ENCODE measurements at regions not wholly inside any gene's neighbourhood (a gene's known extent, or its start where the extent isn't known, plus 50 kb on each side); places are given as distances from the start of the nearest gene placed in this dataset.
A peak's percentile ranks its signal among the peaks of the same experiment; 100 is the strongest.
"Not testable (repeated sequence)": the region's sequence is repeated elsewhere in the genome, so short reads cannot be mapped to it uniquely, and the experiment has no call there.

DNA sequence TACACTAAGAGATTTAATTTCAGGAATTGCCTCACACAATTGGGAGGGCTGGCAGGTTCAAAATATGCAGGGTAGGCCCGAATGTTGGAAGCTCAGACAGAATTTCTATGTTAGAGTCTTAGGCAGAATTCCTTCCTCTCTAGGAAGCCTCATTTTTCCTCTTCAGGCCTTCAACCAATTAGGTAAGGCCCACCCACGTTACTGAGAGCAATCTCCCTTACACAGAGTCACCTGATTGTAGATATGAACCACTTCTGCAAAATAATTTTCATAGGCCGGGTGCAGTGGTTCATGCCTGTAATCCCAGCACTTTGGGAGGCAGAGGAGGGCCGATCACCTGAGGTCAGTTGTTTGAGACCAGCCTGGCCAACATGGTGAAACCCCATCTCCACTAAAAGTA lies 50.2 kb upstream of the HIVEP1 start:
- no peak for DNase-seq (ENCODE audit: low read depth)

DNA sequence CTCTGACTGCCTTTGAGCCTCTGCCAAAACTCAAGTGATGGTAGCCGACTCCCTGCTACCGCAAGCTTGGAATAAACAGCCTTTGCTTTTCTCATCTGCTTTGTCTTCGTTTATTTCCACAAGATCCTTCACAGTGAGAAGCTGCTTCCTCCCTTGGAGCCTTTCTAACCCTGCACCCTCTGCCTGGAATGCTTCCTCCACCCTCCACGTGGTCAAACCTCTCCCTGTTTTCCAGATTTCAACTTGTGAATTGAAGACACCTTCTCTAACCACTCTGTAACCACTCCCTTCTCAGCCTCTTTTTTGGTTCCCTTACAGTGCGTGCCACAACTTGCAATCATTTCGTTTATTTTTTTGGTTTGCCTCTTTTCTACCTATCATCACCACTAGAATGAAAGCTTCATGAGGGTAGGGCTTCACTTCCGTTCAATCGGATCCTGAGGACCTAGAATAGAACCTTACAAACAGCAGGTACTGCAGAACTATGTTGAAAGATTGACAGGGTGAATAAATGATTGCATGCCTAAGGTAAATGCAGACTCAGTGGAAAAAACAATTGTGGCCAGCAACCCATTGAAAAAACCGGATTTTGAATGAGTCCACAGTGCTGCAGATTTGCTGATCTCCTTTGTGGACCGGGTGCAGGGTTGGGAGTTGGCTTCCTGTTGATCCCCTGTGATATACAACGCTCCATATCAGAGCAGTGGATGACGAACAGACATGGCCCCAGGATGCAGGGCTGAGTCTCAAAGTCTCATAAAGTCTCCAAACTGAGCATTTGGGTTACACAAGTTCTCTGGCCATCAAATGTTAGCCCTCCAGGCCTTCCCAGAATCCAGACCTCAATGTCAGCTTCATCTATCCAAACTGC lies 51.0 kb upstream of the HIVEP1 start:
- DNase-seq (ENCODE audit: low read depth): no peak

DNA sequence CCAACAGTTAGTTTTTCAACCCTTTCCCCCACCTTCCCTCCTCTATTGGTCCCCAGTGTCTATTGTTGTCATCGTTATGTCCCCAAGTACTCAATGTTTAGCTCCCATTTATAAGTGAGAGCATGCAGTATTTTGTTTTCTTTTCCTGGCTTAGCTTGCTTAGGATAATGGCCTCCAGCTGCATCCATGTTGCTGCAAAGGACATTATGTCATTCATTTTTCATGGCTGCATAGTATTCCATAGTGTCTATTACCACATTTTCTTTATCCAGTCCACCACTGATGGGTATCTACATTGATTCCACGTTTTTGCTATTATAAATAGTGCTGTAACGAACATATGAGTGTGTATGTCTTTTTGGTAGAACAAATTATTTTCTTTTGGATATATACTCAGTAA lies 55.3 kb upstream of the HIVEP1 start:
- DNase-seq (ENCODE audit: low read depth): no peak

DNA sequence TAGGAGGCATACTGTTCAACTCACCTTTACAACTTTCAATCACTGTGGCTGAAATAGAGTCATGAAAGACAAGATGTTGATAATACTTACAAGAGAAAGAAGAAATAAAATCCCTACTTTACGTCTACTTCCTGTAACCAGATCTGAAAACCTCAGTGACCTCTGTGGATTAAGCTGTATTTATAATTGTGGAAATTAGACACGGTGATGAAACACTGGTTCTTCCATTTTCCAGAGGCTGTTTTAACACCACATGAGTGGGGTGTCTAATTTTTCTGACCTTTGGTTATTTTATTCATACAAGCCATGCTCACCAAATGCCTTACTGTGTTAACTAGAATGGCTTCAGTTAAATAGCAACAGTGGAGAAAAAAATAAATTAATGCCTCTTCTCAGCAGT lies 58.5 kb upstream of the HIVEP1 start:
- DNase-seq (ENCODE audit: low read depth): peak; percentile 42

DNA sequence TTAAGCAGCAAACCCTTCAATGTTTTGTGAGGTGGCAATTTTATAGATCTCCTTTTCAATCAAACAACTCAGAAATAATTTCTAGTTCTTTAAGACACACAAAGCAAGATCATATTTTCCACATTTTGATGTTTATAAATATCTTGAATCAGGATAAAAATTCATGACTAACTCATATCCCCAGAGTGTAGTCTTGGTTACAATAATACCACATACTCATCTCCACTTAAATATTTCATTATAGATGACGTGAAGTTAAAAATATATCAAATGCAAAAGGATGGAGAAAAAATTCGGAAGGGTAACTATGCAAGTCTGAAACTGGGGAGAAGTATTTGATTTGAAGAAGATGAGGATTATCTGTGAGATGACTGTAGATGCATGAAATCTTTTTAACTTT lies 59.8 kb upstream of the HIVEP1 start:
- no peak for DNase-seq (ENCODE audit: low read depth)

DNA sequence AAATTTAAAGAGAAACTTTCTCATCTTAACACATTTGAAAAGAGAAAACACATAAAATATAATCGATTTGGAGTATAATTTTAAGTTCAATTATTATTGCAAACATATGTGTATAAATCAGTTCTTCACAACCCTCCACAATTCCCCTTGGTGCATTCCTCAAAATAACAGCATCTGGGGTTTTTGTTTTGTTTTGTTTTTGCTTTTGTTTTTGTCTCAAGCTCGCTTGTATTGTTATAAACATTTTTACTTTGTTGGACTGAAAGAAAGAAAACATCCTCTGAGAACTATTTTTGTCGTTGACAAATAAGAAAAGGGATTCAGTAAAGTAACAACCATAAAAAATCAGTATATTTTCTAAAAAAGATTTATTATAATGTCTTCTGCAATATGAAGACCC lies 60.2 kb upstream of the HIVEP1 start:
- DNase-seq (ENCODE audit: low read depth): no peak

DNA sequence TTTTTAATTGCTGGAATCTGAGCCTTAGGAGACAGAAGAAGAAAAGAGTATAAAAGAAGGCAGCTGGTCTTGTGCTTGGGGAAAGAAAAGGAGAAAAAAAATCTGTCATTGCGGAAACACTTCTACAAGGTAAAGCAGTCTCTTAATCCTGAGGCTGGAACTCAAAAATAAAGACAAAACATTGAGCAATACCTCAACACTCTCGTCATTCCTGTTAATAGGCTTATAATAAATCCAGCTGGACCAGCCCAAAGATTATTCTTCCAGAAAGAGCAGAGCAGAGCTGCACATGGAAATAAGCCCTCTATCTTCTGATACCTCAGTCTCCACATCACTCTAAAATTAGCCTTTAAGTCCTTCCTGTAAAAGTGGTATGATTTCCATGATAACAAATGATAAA lies 62.0 kb upstream of the HIVEP1 start:
- no peak for DNase-seq (ENCODE audit: low read depth)

DNA sequence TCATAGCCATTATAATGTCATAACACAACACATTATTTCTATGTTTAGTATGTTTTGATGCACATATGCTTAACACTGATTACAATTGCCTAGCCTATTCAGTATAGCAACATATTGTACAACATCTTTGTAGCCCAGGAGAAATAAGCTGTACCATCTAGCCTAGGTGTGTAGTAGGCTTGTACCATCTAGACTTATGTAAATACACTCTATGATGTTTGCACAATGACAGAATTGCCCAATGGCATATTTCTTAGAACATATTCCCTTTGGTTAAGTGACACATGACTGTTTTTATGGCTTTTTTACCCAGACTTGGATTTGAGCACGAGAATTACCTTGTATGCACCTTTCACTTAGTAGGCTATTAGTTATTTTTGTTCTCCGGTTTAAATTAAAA lies 64.5 kb upstream of the HIVEP1 start:
- DNase-seq (ENCODE audit: low read depth): no peak

DNA sequence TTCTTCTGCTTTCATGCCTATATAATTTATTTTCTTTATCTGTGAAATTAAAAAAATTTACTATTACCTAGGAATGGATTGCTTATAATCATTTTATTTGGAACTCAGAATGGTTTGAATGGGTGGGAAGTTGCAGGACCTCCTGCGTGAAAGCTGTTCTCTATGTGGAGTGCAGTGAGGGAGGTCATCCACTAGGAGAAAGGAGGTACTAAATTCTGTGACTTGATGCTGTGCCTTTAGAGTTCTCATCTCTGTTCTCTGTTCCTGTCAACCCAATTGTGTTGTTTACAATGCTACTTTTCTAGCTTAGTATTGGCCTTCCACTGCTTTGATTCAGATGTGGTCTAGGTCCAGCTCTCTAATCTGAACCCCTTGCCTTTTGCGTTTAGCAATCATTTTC lies 65.0 kb upstream of the HIVEP1 start:
- no peak for DNase-seq (ENCODE audit: low read depth)

DNA sequence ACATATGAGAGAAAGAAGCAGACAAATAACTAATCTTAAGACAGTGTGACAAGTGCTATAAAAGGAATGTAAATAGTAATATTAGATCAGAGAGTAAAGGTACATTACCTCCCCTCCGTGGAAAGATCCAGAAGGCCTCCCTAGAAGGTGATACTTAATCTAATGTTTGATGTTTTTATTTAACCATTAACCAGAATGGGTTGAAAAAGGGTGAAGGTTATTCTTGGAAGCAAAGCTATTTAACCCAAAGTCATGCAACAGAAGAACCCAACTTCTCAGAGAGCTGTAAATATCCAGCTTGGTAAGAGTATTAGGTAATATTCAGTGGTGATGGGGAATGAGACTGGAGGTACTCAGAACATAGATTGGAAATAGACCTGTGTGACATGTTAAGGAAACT lies 68.0 kb upstream of the HIVEP1 start:
- DNase-seq (ENCODE audit: low read depth): no peak

DNA sequence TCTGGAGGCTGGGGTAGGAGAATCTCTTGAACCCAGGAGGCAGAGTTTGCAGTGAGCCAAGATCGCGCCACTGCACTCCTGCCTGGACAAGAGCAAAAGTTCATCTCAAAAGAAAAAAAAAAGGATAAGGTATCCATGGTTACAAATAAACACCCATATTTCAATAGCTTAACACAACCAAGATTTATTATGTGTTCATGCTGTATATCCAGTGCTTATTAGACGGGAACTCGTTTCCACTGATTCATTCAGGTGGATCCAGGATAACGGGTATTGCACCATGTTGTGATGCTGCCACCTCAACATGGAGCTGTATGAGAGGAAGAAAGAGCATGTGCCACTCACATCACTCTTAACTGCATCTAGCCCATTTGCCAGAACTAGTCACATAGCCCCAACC lies 69.1 kb upstream of the HIVEP1 start:
- DNase-seq (ENCODE audit: low read depth): no peak

DNA sequence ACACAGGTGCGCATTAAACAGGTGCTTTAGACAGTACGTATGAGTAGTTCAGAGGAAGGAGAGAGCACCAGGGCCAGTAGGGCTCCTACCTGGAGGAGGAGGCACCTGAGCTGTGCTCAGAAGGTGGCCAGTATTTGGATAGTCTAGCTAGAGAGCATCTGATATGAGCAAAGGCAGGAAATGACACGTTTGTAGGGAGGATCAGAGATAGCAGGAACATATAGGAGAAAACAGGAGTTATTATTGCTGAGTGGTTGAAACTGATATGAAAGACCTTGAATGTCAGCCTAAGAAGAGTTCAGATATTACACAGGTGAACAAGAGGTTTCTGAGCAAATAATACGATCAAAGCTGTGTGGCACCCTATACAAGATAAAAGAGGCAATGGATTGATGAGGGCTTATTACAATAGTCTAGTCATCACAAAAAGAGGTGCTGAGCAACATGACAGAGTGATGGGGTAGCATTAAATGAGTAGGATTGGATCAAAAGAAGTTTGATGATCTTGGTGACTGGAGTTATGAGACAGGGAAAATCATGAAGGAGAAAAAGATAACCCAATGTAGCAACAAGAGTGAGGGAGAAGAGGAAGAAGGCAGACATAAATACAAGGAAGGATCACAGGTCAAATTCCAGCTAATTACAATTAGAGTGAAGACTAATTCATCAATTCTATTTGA lies 69.8 kb upstream of the HIVEP1 start:
- no peak for DNase-seq (ENCODE audit: low read depth)

DNA sequence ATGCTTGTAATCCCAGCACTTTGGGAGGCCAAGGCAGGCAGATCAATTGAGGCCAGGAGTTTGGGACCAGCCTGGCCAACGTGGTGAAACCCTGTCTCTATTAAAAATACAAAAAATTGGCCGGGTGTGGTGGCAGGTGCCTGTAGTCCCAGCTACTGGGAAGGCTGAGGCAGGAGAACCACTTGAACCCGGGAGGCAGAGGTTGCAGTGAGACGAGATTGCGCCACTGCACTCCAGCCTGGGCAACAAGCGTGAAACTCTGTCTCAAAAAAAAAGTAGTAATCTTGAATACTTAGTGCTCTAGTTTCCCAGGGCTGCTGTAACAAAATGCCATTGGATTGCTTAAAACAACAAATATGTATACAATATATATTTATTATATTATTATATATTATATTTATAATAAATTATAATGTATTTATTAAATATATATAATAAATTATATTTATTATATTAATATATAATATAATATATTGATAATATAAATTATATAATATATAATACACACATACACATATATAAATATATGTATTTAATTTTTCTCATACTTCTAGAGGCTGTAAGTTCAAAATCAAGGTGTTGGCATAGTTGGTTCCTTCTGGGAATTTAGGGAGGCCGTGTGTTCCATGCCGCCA lies 71.5 kb upstream of the HIVEP1 start:
- not testable (repeated sequence) for DNase-seq (ENCODE audit: low read depth)

DNA sequence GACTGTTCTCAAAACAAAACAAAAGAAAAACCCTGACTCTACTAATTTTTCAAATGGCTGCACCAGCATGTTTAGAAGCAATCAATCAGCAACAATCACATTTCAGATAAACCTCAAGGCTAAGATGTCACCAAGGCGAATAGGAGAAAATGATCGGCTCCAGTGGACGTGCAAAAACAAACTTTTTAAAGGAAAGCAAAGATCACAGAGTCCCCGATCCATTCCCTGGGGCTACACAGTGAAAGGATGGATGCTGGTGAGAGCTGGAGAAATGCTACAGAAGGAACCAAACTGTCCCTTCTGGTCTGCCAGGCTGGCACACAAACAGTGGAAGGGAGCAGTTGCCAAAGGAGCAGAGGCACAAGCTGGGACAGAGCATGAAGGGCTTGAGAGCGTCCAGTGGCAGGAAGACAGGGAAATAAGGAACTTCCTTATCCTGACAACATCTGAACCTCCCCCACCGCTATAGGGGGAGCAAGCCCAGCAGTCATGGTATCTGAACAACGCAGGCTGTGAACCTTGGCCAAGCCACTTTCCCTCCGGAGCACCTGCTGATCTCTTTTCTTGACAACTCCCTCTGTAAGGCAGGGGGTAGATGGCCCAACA lies 73.7 kb upstream of the HIVEP1 start:
- peak; percentile 37 for DNase-seq (ENCODE audit: low read depth)

DNA sequence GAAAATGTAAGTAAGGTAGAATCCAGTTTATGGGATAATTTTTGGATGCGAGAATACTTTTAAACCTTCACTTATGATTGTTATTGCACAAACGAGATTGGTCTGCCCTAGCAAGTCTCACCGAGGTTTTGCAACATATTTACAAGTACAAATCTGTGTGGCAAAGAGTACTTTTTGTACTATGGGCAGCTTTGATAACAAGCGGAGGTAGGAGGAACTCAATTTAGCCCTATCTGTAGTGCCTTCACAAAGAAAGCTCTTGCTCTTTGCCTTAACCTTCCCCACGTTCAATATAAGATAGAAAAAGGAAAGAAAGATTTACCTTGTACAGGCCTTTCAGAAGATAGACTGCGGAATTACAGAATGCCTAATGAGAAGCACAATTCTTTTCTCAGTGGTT lies 77.5 kb upstream of the HIVEP1 start:
- no peak for DNase-seq (ENCODE audit: low read depth)

DNA sequence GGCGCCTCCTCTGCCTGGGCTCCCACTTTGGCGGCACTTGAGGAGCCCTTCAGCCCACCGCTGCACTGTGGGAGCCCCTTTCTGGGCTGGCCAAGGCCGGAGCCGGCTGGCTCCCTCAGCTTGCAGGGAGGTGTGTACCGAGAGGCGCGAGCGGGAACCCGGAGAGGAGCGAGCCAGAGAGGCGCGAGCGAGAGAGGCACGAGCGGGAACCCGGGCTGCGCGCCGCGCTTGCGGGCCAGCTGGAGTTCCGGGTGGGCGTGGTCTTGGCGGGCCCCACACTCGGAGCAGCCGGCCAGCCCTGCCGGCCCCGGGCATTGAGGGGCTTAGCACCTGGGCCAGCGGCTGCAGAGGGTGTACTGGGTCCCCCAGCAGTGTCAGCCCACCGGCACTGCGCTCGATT lies 79.2 kb upstream of the HIVEP1 start:
- not testable (repeated sequence) for DNase-seq (ENCODE audit: low read depth)

DNA sequence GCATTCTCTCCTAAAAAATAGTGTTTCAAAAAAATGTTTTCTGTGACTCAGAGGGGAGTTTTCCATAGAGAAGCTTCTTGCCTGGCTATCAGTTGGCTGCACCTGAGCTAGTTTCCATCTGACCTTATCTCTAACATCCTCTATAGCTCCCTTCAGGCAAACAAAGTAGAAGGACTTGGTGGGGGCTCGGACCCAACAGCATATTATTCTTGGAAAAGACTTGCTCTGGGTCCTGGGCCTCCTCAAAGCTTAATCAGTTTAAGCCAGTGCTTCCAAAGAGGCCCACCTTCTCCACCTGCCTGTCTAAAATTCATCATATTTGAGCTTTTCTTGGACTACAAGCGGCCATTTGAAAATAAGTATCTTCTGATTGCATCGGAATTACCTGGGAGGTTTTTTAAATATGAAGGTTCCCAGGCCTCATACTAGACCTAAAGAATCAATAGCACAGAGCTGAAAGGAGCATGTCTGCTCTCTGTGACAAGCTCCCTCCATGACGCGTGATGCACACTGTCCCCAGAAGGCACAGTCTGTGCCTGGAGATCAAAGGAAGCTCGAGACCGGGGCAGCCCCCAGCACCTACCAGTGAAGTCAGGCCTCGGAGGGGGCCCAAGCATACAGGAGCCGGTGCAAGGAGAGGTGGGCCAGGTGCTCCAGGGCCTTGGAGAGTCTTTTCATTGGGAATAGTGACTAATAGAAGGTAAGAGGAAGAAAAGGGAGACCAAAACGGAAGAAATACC lies 80.6 kb upstream of the HIVEP1 start:
- no peak for DNase-seq (ENCODE audit: low read depth)

DNA sequence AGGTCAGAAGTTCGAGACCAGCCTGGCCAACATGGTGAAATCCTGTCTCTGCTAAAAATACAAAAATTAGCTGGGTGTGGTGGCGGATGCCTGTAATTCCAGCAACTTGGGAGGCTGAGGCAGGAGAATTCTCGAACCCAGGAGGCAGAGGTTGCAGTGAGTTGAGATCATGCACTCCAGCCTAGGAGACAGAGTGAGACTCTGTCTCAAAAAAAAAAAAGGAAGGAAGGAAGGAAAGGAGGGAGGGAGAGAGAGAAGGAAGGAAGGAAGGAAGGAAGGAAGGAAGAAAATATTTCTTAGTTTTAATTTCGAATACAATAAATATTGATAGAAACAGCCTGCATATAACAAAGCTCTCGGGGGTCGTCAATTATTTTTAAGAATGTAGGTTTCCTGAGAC lies 81.3 kb upstream of the HIVEP1 start:
- not testable (repeated sequence) for DNase-seq (ENCODE audit: low read depth)

DNA sequence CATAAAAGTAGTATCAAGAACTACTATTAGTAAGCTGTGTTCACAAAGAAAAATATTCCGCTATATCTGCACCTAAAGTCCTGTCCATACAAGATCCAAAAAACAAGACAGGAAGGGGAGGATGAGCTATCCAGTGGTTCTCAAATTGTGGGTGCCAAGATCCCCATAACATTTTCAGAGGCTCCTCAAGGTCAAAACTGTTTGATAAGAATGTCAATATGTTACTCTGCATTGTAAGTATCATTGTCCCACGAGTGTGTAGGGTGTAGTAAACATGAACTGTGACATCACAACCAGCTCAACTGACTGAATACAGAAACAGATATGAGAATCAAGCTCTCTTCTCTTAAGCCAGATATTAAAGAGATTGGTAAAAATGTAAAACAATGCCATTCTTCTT lies 81.9 kb upstream of the HIVEP1 start:
- DNase-seq (ENCODE audit: low read depth): no peak

DNA sequence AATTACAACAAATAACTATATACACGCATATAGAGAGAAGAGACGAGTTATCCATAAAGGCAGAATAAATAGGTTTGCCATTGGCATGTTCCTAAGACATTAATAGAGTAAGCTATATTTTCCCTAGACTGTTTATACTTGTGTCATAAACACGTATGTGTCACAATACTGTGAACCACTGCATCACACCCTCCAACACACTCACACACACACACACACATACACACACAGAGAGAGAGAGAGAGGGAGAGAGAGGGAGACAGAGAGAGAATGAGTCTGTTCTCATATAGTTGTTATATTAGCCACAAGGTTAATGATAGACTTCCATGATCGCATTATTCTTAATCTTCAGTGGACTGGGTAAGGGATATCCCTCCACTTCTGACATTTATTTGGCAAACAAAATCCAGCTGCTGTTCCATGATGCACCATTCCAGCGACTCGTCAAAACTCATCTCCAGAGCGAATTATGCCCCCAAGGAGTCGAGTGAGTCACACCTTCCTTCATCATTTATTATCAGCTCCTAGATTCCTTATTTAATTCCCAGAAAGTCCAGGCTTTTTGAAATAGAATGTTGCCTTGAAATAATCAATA lies 82.8 kb upstream of the HIVEP1 start:
- peak; percentile 71 for DNase-seq (ENCODE audit: low read depth)

DNA sequence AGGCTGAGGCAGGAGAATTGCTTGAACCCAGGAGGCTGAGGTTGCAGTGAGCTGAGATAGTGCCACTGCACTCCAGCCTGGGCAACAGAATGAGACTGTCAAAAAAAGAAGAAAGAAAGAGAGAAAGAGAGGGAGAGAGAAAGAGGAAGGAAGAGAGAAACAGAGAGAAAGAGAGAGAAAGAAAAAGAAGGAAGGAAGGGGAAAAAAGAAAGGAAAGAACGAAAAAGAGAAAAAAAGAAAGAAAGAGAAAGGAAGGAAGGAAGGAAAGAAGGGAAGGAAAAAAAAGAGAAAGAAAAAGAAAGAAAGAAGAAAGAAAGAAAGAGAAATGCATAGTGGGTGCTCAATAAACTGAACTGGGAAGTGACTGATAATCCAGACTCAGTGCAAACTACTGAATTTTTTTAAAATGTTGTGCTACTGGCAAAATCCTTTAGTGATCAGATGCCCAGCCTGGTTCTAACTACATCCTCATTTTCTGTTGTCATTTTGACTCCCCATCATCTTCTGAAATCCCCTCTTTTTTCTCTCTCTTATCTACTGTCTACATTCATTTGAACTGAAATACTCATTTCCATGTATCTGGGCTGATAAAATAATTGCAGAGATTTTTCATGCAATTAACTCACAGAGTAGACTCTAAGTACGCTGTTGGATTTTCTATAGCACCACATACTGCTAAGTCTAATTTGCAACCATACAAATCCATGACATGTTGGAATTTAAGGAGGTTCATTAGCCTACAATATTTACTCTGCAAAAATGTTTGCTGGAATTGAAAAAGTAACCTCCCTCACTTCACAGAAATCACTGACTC lies 85.3 kb upstream of the HIVEP1 start:
- no peak for DNase-seq (ENCODE audit: low read depth)
